ENCODE measurements at regions not wholly inside any gene's neighbourhood (a gene's known extent, or its start where the extent isn't known, plus 50 kb on each side); places are given as distances from the start of the nearest gene placed in this dataset.

DNA sequence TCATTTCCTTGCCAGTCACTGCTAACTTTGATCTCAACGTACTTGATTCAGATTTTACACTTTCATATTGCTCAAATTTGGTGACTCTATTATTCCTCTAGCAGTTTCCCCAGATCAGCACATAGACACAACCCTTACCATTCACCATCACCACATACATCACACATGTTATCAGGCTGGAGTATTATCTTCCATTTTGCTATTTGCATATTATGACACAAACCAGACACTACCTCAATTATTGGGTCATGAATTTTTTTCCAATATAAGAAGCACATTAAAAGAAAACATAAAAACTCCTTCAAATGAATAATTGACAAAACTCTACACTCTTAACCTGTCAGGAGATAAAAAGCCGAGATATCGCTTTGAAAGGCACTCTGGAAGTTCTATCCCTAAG lies 1166.7 kb upstream of the B3GALT2 start:
- H3K4me3 ChIP-seq (ENCODE audit: low read depth, low read length): no peak overlapping the region
- TF ChIP-seq, protein P1, sequence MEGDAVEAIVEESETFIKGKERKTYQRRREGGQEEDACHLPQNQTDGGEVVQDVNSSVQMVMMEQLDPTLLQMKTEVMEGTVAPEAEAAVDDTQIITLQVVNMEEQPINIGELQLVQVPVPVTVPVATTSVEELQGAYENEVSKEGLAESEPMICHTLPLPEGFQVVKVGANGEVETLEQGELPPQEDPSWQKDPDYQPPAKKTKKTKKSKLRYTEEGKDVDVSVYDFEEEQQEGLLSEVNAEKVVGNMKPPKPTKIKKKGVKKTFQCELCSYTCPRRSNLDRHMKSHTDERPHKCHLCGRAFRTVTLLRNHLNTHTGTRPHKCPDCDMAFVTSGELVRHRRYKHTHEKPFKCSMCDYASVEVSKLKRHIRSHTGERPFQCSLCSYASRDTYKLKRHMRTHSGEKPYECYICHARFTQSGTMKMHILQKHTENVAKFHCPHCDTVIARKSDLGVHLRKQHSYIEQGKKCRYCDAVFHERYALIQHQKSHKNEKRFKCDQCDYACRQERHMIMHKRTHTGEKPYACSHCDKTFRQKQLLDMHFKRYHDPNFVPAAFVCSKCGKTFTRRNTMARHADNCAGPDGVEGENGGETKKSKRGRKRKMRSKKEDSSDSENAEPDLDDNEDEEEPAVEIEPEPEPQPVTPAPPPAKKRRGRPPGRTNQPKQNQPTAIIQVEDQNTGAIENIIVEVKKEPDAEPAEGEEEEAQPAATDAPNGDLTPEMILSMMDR (conservative IDR thresholded peaks at IDR 0.05; ENCODE audit: low read depth, low read length): no peak
- DNase-seq (ENCODE audit: low read depth): no peak

DNA sequence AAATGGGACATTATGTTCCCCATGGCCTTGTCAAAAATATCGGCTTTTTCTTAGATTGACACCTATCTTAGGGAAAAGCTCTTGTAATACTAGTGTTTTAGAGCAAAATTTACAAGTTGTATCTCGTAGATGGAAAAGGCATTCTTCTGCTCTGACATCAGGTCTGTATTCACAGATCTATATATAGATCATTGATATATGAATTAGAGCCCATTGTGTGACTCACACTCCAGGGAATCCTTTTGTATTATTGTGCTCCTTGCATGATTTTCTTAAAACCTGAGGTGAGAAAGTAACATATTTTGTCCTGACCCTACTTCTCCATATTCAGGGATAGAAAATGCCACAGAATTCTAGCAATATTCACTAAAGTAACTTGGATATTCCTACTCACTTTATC lies 1160.8 kb upstream of the B3GALT2 start:
- H3K4me3 ChIP-seq (ENCODE audit: low read depth, low read length): no peak overlapping the region
- TF ChIP-seq, protein P1 (conservative IDR thresholded peaks at IDR 0.05; ENCODE audit: low read depth, low read length): no peak
- DNase-seq (ENCODE audit: low read depth): no peak

- TF ChIP-seq, protein P1 (conservative IDR thresholded peaks at IDR 0.05; ENCODE audit: low read depth, low read length): peak; percentile 6
- H3K4me3 ChIP-seq (ENCODE audit: low read depth, low read length): no peak overlapping the region
- no peak for DNase-seq (ENCODE audit: low read depth)
Measured at GRCh38 chr1:194342484-194343262, 1156.3 kb upstream of the B3GALT2 start.

DNA sequence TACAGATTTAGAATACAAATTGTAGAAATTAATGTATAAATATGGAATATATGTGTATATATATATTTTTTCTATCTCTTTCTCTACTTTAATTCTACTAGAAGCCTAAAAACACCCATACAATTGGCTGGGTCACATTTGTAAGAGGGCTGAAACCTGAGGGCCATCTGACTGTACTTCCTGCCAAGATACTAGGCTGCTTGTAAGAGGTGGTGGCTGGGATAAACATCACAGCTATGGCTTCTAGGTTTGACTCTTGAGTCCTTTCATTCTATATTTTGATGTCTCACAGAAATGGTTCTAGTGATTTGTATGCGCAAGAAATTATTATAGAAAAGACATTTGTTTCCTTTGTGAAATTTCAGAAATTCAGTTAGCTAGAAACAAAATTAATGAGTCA lies 1155.2 kb upstream of the B3GALT2 start:
- TF ChIP-seq, protein P1 (conservative IDR thresholded peaks at IDR 0.05; ENCODE audit: low read depth, low read length): no peak
- DNase-seq (ENCODE audit: low read depth): no peak
- H3K4me3 ChIP-seq (ENCODE audit: low read depth, low read length): no peak overlapping the region

DNA sequence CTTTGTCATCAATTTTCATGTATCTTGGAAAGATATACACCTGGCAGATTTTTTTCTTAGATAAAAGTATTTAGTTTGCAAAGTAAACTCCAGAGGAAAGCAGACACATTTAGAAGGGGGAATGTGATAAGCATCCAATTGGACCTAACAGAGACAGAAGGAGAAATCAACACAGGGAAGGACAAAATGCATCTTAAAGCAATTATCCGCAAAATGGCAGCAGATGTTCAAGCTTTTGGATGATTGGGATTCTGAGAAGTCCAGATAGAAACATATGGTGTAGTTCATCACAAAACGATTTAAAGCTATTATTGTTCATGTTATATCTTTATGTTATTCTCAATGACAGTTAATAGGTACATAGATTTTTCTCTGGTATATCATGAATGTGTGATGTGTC lies 1153.1 kb upstream of the B3GALT2 start:
- TF ChIP-seq, protein P1 (conservative IDR thresholded peaks at IDR 0.05; ENCODE audit: low read depth, low read length): no peak
- DNase-seq (ENCODE audit: low read depth): no peak
- H3K4me3 ChIP-seq (ENCODE audit: low read depth, low read length): no peak overlapping the region

GRCh38 chr1:194338241-194338948 lies 1152.0 kb upstream of the B3GALT2 start:
- H3K4me3 ChIP-seq (ENCODE audit: low read depth, low read length): no peak overlapping the region
- TF ChIP-seq, protein P1 (conservative IDR thresholded peaks at IDR 0.05; ENCODE audit: low read depth, low read length): no peak
- DNase-seq (ENCODE audit: low read depth): no peak

All from epithelial cell of proximal tubule (primary cell).